Ovary (tissue), 7 donors: ENCODE measurements at regions not wholly inside any gene's neighbourhood (a gene's known extent, or its start where the extent isn't known, plus 50 kb on each side); places are given as distances from the start of the nearest gene placed in this dataset.

ENCODE experiments used
- DNase-seq, 5 donors: peaks; one replicate each; pipeline ENCODE4 v3.0.0-alpha.2; 2019 to 2020
- H3K27ac ChIP-seq, 2 donors: fragments of 200-600 bp; one replicate each; pipeline versions ENCODE4 v1.5.1 to v1.8.0; 2019 to 2022
- H3K27me3 ChIP-seq: fragments of 200-600 bp; one replicate; pipeline ENCODE4 v1.8.0; 2022
- H3K36me3 ChIP-seq: fragments of 200-600 bp; sonication (generic); one replicate; pipeline ENCODE4 v1.5.1; 2019
- H3K4me1 ChIP-seq: one replicate; pipeline ENCODE4 v1.8.1; 2013; ENCODE audit warnings: mild to moderate bottlenecking, moderate library complexity; ENCODE audit not compliant: insufficient read depth
- H3K4me3 ChIP-seq: fragments of 200-600 bp; sonication (generic); one replicate; pipeline ENCODE4 v1.5.1; 2017
- H3K9me3 ChIP-seq, 2 donors: fragments of 200-600 bp in 1 of 2; sonication (generic) in 1 of 2; one replicate each; pipeline versions ENCODE4 v1.5.1 to v1.8.1; 2013 to 2019; ENCODE audit warnings: mild to moderate bottlenecking in 1 of 2, moderate library complexity in 1 of 2
- CTCF ChIP-seq, 3 donors: fragments of 450-650 bp in 2 of 3; fragments of 200-600 bp in 1 of 3; IDR thresholded peaks; one replicate each; pipeline versions ENCODE4 v1.5.1 to v1.8.0; 2016 to 2022; ENCODE audit warnings: antibody characterized with exemption in 3 of 3, mild to moderate bottlenecking in 1 of 3
- EP300 ChIP-seq: sonication (generic); formaldehyde crosslinking; IDR thresholded peaks from one replicate; pipeline ENCODE4 v1.6.1; 2017; ENCODE audit warnings: antibody characterized with exemption
- POLR2A ChIP-seq: fragments of 450-650 bp; IDR thresholded peaks from one replicate; pipeline ENCODE4 v1.6.1; 2017; ENCODE audit warnings: antibody characterized with exemption, mild to moderate bottlenecking, moderate library complexity
- WGBS, 3 donors: extraction: QIAGEN DNeasy Blood & Tissue Kit in 1 of 3; methylation state at CpG; one replicate each; pipeline versions ENCODE4 v1.1.5 to v1.1.7; 2013 to 2017; 5-methylcytosine and 5-hydroxymethylcytosine counted together
- intact Hi-C, 4 donors: fragments of 100-400 bp; cut with DNase I; formaldehyde crosslinking; loops; one replicate each; pipeline versions ENCODE4 v1.11.0 to v1.15.1; 2022 to 2023
- donor health status: DM: no; HTN: no; CAD: no; lungs with moderate emphysema.
- donor health status: DM: no; HTN: no; CAD: no.
- donor health status: Bipolar disorder and iron deficiency.
- donor health status: DM: no; HTN: no; CAD: no.
- donor health status: DM: yes; HTN: yes; CAD: no.

- H3K27me3 ChIP-seq = no peaks in the 10 kb centered on the region
- no peaks in the 10 kb centered on the region for H3K4me1 ChIP-seq
- DNase-seq = no peak
- H3K9me3 ChIP-seq = no peaks in the 10 kb centered on the region
- H3K27ac ChIP-seq = no peak overlapping the region
- intact Hi-C loops = no loop called here
- WGBS, 3 donors = 41 to 61% (median 46%) methylated on average over 1 of the region's 1 CpG
- no peaks in the 10 kb centered on the region for H3K36me3 ChIP-seq
- H3K4me3 ChIP-seq = no peak overlapping the region
- TF ChIP-seq EP300 (no peak), CTCF (IDR thresholded peaks at IDR 0.05) (no peak), POLR2A (no peak)
Measured at GRCh38 chr5:3034881-3035280, 283.4 kb upstream of the IRX2 start.

GRCh38 chr5:3034449-3034848, 283.0 kb upstream of the IRX2 start:
- no peak overlapping the region for H3K4me3 ChIP-seq
- 72 to 92% (median 74%) methylated on average over 3 of the region's 3 CpGs for WGBS, 3 donors
- no peak overlapping the region for H3K27ac ChIP-seq
- no peak for TF ChIP-seq EP300
- no peak for TF ChIP-seq CTCF (IDR thresholded peaks at IDR 0.05)
- no peak for TF ChIP-seq POLR2A
- intact Hi-C loops = no loop called here
- no peak for DNase-seq
- no peaks in the 10 kb centered on the region for H3K9me3 ChIP-seq
- no peaks in the 10 kb centered on the region for H3K36me3 ChIP-seq
- H3K27me3 ChIP-seq = no peaks in the 10 kb centered on the region
- no peaks in the 10 kb centered on the region for H3K4me1 ChIP-seq

GRCh38 chr5:3033033-3033755, 281.7 kb upstream of the IRX2 start:
- 75 to 84% (median 80%) methylated on average over 12 of the region's 12 CpGs for WGBS, 3 donors
- H3K27ac ChIP-seq = no peak overlapping the region
- H3K4me3 ChIP-seq = no peak overlapping the region
- H3K4me1 ChIP-seq = no peaks in the 10 kb centered on the region
- no peaks in the 10 kb centered on the region for H3K9me3 ChIP-seq
- no peak for DNase-seq
- no peaks in the 10 kb centered on the region for H3K27me3 ChIP-seq
- TF ChIP-seq POLR2A = no peak
- H3K36me3 ChIP-seq = no peaks in the 10 kb centered on the region
- intact Hi-C loops = no loop called here

- no peak for TF ChIP-seq CTCF (IDR thresholded peaks at IDR 0.05)
- TF ChIP-seq EP300 = no peak
- no peak for TF ChIP-seq POLR2A
- H3K9me3 ChIP-seq = no peaks in the 10 kb centered on the region
- no peaks in the 10 kb centered on the region for H3K36me3 ChIP-seq
- 41 to 49% (median 45%) methylated on average over 6 of the region's 6 CpGs for WGBS, 3 donors
- H3K27me3 ChIP-seq = no peaks in the 10 kb centered on the region
- intact Hi-C loops = no loop called here
- no peaks in the 10 kb centered on the region for H3K4me1 ChIP-seq
- no peak overlapping the region for H3K27ac ChIP-seq
- no peak for DNase-seq
- H3K4me3 ChIP-seq = no peak overlapping the region
Measured at GRCh38 chr5:3032513-3032912, 281.0 kb upstream of the IRX2 start.

- no peak for TF ChIP-seq EP300
- TF ChIP-seq POLR2A = no peak
- TF ChIP-seq CTCF (IDR thresholded peaks at IDR 0.05) = no peak
- no peak overlapping the region for H3K4me3 ChIP-seq
- no peak overlapping the region for H3K27ac ChIP-seq
- H3K36me3 ChIP-seq = no peaks in the 10 kb centered on the region
- DNase-seq = no peak
- WGBS, 3 donors = 82 to 85% (median 84%) methylated on average over 16 of the region's 16 CpGs
- intact Hi-C loops = no loop called here
- H3K27me3 ChIP-seq = no peaks in the 10 kb centered on the region
- no peaks in the 10 kb centered on the region for H3K9me3 ChIP-seq
- no peaks in the 10 kb centered on the region for H3K4me1 ChIP-seq
Measured at GRCh38 chr5:3031733-3032378, 280.4 kb upstream of the IRX2 start.
